HepG2 (cell line): ENCODE measurements at regions not wholly inside any gene's neighbourhood (a gene's known extent, or its start where the extent isn't known, plus 50 kb on each side); places are given as distances from the start of the nearest gene placed in this dataset.

Experiments
- ATAC-seq: fragments of 200-7000 bp; cut with Tn5 transposase; 3 replicates; pipeline ENCODE4 v1.9.1; 2020; ENCODE audit warnings: mild to moderate bottlenecking, moderate library complexity
- BruUV-seq: library from RNA; stranded (reverse); fragments of 400-500 nt; replicated peaks from 2 replicates; lab custom pipeline; 2021; lab: Mats Ljungman, UMichigan
- CTCF ChIA-PET: fragments of 300-600 bp; formaldehyde crosslinking; extraction: SDS; loops from one replicate; lab custom pipeline; 2021; ENCODE audit warnings: low total read pairs, inconsistent platforms, low intra/inter-chr PET ratio; lab: Yijun Ruan, JAX
- POLR2A ChIA-PET: fragments of 350-600 bp; sonication (Branson Sonifier 250); formaldehyde crosslinking; loops from one replicate; lab custom pipeline; 2020; ENCODE audit warnings: antibody characterized with exemption, inconsistent platforms; lab: Yijun Ruan, JAX
- DNase-seq: peaks from one replicate; pipeline ENCODE4 v3.0.0-alpha.2; 2015; ENCODE audit warnings: low spot score
- FAIRE-seq: peaks from 3 replicates; lab custom pipeline; 2011; peaks lifted over from hg19 to GRCh38; lab: Jason Lieb, UNC
- H2AFZ ChIP-seq: one replicate; pipeline ENCODE4 v1.6.1; 2011; ENCODE audit warnings: low read length, inconsistent platforms
- H3K27ac ChIP-seq: fragments of 300-600 bp; 3 replicates; pipeline ENCODE4 v1.8.0; 2011; ENCODE audit warnings: mixed run types, mild to moderate bottlenecking, mixed read lengths, low read length, inconsistent platforms; ENCODE audit not compliant: insufficient read depth; ENCODE audit errors: extremely low read length
- H3K27me3 ChIP-seq, 2 experiments: fragments of 200-600 bp in 1 of 2; 2 replicates in 1 of 2; 3 replicates in 1 of 2; pipeline versions ENCODE4 v1.6.0 to v1.8.0; 2011; ENCODE audit warnings: low read length in 2 of 2, mild to moderate bottlenecking in 2 of 2, moderate library complexity in 2 of 2, inconsistent platforms in 1 of 2; ENCODE audit not compliant: insufficient read depth in 2 of 2, control insufficient read depth in 1 of 2
- H3K36me3 ChIP-seq, 2 experiments: fragments of 200-600 bp in 1 of 2; replicated peaks in 1 of 2; 2 replicates in 1 of 2; 3 replicates in 1 of 2; pipeline versions ENCODE4 v1.5.1 to v1.8.0; 2011; ENCODE audit warnings: low read length in 2 of 2, inconsistent platforms in 1 of 2; ENCODE audit not compliant: insufficient read depth in 2 of 2, control insufficient read depth in 1 of 2
- H3K4me1 ChIP-seq: 2 replicates; pipeline ENCODE4 v1.5.1; 2012; ENCODE audit warnings: low read length, inconsistent platforms; ENCODE audit not compliant: insufficient read depth
- H3K4me2 ChIP-seq: 2 replicates; pipeline ENCODE4 v1.6.0; 2011; ENCODE audit warnings: low read depth, low read length, inconsistent platforms
- H3K4me3 ChIP-seq, 3 experiments: fragments of 200-600 bp in 1 of 3; sonication (generic), shearing (Covaris generic) in 1 of 3; replicated peaks in 1 of 3; 2 replicates each; pipeline ENCODE4 v1.5.1; 2011 to 2016; ENCODE audit warnings: low read length in 3 of 3, inconsistent platforms in 2 of 3, low read depth in 2 of 3, mild to moderate bottlenecking in 2 of 3, control low read depth in 1 of 3, mixed read lengths in 1 of 3; ENCODE audit not compliant: insufficient read depth in 1 of 3
- H3K79me2 ChIP-seq: one replicate; pipeline ENCODE4 v1.6.1; 2011; ENCODE audit warnings: low read length, inconsistent platforms; ENCODE audit not compliant: insufficient read depth
- H3K9ac ChIP-seq: 2 replicates; pipeline ENCODE4 v1.6.0; 2011; ENCODE audit warnings: mild to moderate bottlenecking, low read depth, low read length, inconsistent platforms; ENCODE audit not compliant: insufficient read depth
- H3K9me3 ChIP-seq: 2 replicates; pipeline ENCODE4 v1.5.1; 2012; ENCODE audit warnings: mild to moderate bottlenecking, low read length
- H4K20me1 ChIP-seq: 2 replicates; pipeline ENCODE4 v1.6.0; 2011; ENCODE audit warnings: inconsistent platforms, mild to moderate bottlenecking, low read length, moderate library complexity; ENCODE audit not compliant: insufficient read depth
- ERF ChIP-seq: IDR thresholded peaks from 2 replicates; pipeline ENCODE4 v1.6.1; 2018; ENCODE audit warnings: missing biosample characterization, missing genetic modification reagents
- ETV5 ChIP-seq: IDR thresholded peaks from 2 replicates; pipeline ENCODE4 v1.6.1; 2018; ENCODE audit warnings: missing biosample characterization, missing genetic modification reagents, inconsistent platforms, borderline replicate concordance
- FOXP1 ChIP-seq, 2 experiments: fragments of 450-650 bp in 1 of 2; IDR thresholded peaks; 2 replicates each; pipeline ENCODE4 v1.6.1; 2017 to 2018; ENCODE audit warnings: antibody characterized with exemption in 1 of 2
- JDP2 ChIP-seq: sonication (generic); formaldehyde crosslinking; IDR thresholded peaks from 2 replicates; pipeline ENCODE4 v1.8.1; 2022; ENCODE audit warnings: missing genetic modification reagents, borderline replicate concordance
- MAX ChIP-seq: IDR thresholded peaks from 2 replicates; pipeline ENCODE4 v1.6.1; 2012; ENCODE audit warnings: inconsistent platforms
- PHF20 ChIP-seq: sonication (generic); formaldehyde crosslinking; IDR thresholded peaks from 2 replicates; pipeline ENCODE4 v1.5.0; 2020; ENCODE audit warnings: mild to moderate bottlenecking, missing genetic modification reagents
- RCOR2 ChIP-seq: IDR thresholded peaks from 2 replicates; pipeline ENCODE4 v1.6.1; 2016; ENCODE audit warnings: missing biosample characterization, missing genetic modification reagents
- ZBTB14 ChIP-seq: sonication (generic); formaldehyde crosslinking; IDR thresholded peaks from 2 replicates; pipeline ENCODE4 v1.4.0; 2020; ENCODE audit warnings: missing genetic modification reagents
- ZBTB4 ChIP-seq: sonication (generic); formaldehyde crosslinking; IDR thresholded peaks from 2 replicates; pipeline ENCODE4 v1.4.0; 2020; ENCODE audit warnings: missing genetic modification reagents, mild to moderate bottlenecking, borderline replicate concordance
- ZKSCAN5 ChIP-seq: sonication (generic); formaldehyde crosslinking; IDR thresholded peaks from 2 replicates; pipeline ENCODE4 v1.5.1; 2020; ENCODE audit warnings: mild to moderate bottlenecking, missing genetic modification reagents
- ZNF264 ChIP-seq: sonication (generic); formaldehyde crosslinking; IDR thresholded peaks from 2 replicates; pipeline ENCODE4 v1.4.0; 2020; ENCODE audit warnings: missing genetic modification reagents
- ZNF280B ChIP-seq: sonication (generic); formaldehyde crosslinking; IDR thresholded peaks from 2 replicates; pipeline ENCODE4 v1.5.0; 2020; ENCODE audit warnings: missing genetic modification reagents, mild to moderate bottlenecking, borderline replicate concordance
- ZNF30 ChIP-seq: sonication (generic); formaldehyde crosslinking; IDR thresholded peaks from 2 replicates; pipeline ENCODE4 v1.5.0; 2020; ENCODE audit warnings: mild to moderate bottlenecking, missing genetic modification reagents
- WGBS: methylation state at CpG from one replicate; pipeline ENCODE4 v1.1.6; 2017; ENCODE audit warnings: low lambda C conversion rate; 5-methylcytosine and 5-hydroxymethylcytosine counted together
- in situ Hi-C: cut with HindIII; loops from 2 replicates; pipeline ENCODE4 v1.10.0; 2017; ENCODE audit warnings: low pct_unique_long_range_greater_than_20kb; ENCODE audit not compliant: extremely low pct_ligation_motif_present
- intact Hi-C: fragments of 100-400 bp; cut with micrococcal nuclease; formaldehyde crosslinking; loops from one replicate; pipeline ENCODE4 v1.10.0; 2022; ENCODE audit not compliant: unreplicated experiment

- ATAC-seq, result no peak
- Histone ChIP-seq H3K4me1 (no peaks in the 10 kb centered on the region), H3K36me3 (no peaks in the 10 kb centered on the region), H3K9ac (no peak overlapping the region), H3K79me2 (no peaks in the 10 kb centered on the region), H3K27me3 (no peaks in the 10 kb centered on the region; a peak in 1 of 5 replicates), H3K4me3 (no peak overlapping the region), H4K20me1 (no peaks in the 10 kb centered on the region), H3K4me2 (no peak overlapping the region), H3K9me3 (no peaks in the 10 kb centered on the region), H2AFZ (no peak overlapping the region), H3K27ac (no peak overlapping the region)
- in situ Hi-C loops (no loop called here), intact Hi-C loops (no loop called here)
- no peak for DNase-seq
- TF ChIP-seq ZNF30 (CRISPR knock-in tag) (no peak), JDP2 (CRISPR knock-in tag) (no peak), ZKSCAN5 (CRISPR knock-in tag) (no peak), ZNF264 (CRISPR knock-in tag) (no peak), ZBTB14 (no peak), RCOR2 (no peak), PHF20 (CRISPR knock-in tag) (no peak), FOXP1 (IDR thresholded peaks at IDR 0.05) (no peak), FOXP1 (CRISPR knock-in tag; IDR thresholded peaks at IDR 0.05) (no peak), MAX (no peak)
- ChIA-PET POLR2A (no interaction called here), CTCF (no interaction called here)
- WGBS, result 49% methylated on average over 3 of the region's 3 CpGs
- FAIRE-seq, result no peak
- no TSS peak for BruUV-seq
Observed at GRCh38 chr13:109541081-109541480, 245.3 kb downstream of the IRS2 start.

- FAIRE-seq (no peak), DNase-seq (no peak), ATAC-seq (no peak)
- 47% methylated on average over 12 of the region's 12 CpGs for WGBS
- no peak overlapping the region for H3K9ac ChIP-seq
- in situ Hi-C loops, result no loop called here
- no peak overlapping the region for H3K27ac ChIP-seq
- H3K27me3 ChIP-seq, result no peaks in the 10 kb centered on the region; a peak in 1 of 5 replicates
- POLR2A ChIA-PET, result no interaction called here
- no TSS peak for BruUV-seq
- H3K4me1 ChIP-seq, result no peaks in the 10 kb centered on the region
- H3K4me2 ChIP-seq, result no peak overlapping the region
- intact Hi-C loops, result no loop called here
- CTCF ChIA-PET, result no interaction called here
- no peaks in the 10 kb centered on the region for H4K20me1 ChIP-seq
- no peaks in the 10 kb centered on the region for H3K9me3 ChIP-seq
- no peaks in the 10 kb centered on the region for H3K79me2 ChIP-seq
- no peaks in the 10 kb centered on the region for H3K36me3 ChIP-seq
- H3K4me3 ChIP-seq, result no peak overlapping the region
- no peak overlapping the region for H2AFZ ChIP-seq
- TF ChIP-seq ZBTB4, result no peak
- no peak for TF ChIP-seq ERF (CRISPR knock-in tag)
- TF ChIP-seq ETV5, result no peak
- no peak for TF ChIP-seq ZNF280B
Observed at GRCh38 chr13:109537584-109537983, 248.8 kb downstream of the IRS2 start.
